HG03469 (cell line): ENCODE measurements at regions not wholly inside any gene's neighbourhood (a gene's known extent, or its start where the extent isn't known, plus 50 kb on each side); places are given as distances from the start of the nearest gene placed in this dataset.
"Not testable (repeated sequence)": the region's sequence is repeated elsewhere in the genome, so short reads cannot be mapped to it uniquely, and the experiment has no call there.

Experiments used
- ATAC-seq: cut with Tn5 transposase; IDR thresholded peaks from one replicate; pipeline ENCODE4 v1.9.1; 2021; ENCODE audit warnings: mild to moderate bottlenecking, moderate library complexity, moderate number of reproducible peaks; ENCODE audit not compliant: unreplicated experiment

- no peak for ATAC-seq
Measured at GRCh38 chr9:33690143-33690933, 105.0 kb upstream of the PRSS3 start.

DNA sequence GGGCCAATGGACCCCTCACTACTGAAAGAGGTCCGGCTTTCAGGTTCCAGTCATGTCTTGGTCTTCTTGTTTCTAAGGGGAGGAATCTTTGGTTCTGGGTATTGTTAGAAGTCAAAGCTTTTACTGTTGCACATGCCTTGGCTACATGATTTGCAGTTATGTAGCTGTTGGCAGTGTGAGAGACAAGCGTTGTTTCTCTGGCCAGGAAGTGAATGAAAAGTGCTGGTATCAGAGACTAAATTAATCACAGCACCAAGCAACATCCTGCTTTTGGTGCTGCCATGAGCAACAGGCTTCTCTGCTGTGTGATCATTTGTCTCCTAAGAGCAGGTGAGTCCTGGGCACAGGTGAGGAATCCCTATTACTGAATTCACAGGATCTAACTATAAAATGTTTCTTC is 100.1 kb upstream of the PRSS3 start:
- no peak for ATAC-seq

DNA sequence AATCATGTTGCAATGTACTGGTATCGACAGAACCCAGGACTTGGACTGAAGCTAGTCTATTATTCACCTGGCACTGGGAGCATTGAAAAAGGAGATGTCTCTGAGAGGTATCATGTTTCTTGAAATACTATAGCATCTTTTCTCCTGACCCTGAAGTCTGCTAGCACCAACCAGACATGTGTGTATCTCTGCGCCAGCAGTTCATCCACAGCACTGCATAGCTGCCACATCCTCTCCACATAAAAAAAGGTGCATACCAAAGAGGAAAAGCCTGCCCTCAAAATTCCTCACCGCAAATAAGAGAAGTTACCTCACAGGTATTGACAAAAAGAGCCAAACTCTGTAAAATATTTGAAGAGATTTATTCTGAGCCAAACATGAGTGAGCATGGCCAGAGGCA is 99.5 kb upstream of the PRSS3 start:
- no peak for ATAC-seq

DNA sequence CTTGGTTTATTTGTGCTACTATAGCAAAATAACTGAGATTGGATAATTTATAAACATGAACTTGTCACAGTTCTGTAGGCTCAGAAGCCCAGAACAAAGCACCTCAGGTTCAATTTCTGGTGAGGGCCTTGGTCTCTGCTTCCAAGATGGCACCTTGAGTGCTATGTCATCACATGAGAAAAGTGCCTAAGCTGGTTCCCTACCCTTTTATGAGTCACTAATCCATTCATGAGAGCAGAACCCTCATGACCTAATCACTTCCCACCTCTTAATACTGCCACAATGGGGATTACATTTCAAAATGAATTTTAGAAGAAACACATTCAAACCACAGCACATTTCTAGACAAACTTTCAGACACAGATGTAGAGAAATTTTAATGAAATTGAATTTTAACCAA is 98.2 kb upstream of the PRSS3 start:
- no peak for ATAC-seq

DNA sequence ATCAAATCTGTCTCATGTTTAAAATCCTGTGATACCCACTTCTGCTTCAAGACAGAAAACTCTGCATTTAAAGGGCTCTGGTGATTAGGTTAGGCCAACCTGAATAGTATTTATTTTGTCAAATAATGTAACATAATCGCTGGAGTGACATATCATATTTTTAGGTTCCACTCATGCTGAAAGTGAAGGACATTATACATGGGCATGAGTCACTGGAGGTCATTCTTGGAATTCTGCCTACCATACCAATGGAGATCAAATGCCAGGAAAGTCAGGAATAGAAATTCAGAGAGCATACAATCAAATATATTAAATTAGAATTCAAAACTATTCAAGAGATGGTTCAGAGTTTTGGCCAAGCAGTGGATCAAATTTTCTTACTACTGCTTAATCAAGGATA is 97.1 kb upstream of the PRSS3 start:
- ATAC-seq = no peak

GRCh38 chr9:33700940-33701339 is 94.4 kb upstream of the PRSS3 start:
- not testable (repeated sequence) for ATAC-seq

DNA sequence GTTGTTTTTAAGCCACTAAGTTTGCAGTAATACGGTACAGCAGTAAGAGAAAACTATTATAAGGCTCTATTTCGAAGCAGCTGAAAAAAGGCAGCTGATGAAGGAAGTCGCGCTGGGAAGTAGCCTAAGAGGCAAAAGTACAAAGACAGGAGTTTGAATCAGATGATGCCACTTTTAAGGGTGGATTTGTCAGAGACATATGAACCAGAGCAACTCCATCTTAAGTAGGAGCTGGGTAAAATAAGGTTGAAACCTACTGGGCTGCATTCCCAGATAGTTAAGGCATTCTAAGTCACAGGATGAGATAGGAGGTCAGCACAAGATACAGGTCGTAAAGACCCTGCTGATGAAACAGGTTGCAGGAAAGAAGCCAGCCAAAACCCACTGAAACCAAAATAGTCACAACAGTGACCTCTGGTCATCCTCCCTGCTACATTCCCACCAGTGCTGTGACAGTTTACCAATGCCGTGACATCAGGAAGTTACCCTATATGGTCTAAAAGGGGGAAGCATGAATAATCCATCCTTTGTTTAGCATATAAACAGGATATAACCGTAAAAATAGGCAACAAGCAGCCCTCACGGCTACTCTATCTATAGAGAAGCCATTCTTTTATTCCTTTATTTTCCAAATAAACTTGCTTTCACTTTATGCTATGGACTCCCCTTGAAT is 91.8 kb upstream of the PRSS3 start:
- no peak for ATAC-seq

- ATAC-seq = not testable (repeated sequence)
Measured at GRCh38 chr9:33705440-33705839, 89.9 kb upstream of the PRSS3 start.

DNA sequence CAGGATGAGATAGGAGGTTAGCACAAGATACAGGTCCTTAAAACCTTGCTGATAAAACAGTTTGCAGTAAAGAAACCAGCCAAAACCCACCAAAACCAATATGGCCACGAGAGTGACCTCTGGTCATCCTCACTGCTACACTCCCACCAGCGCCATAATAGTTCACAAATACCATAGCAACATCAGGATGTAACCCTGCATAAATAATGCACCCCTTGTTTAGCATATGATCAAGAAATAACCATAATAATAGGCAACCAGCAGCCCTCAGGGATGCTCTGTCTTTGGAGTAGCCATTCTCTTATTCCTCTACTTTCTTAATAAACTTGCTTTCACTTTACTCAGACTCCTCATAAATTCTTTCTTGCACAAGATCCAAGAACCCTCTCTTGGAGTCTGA is 86.9 kb upstream of the PRSS3 start:
- no peak for ATAC-seq

DNA sequence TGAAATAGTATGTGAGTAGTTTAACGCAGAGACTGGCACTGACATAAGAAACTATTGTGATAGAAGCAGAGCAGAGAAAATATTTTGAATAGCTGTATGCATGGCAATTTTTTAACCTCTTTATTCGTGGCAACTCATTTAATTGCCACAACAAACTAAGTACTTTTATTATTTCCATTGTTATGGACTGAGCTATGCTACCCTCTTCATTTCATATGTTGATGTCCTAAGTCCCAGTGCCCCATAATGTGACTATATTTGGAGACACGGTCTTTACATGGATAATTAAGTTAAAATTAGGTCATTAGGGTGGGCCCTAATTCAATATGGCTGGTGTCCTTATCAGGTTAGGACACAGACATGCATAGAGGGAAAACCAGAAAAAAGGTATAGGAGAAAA is 86.1 kb upstream of the PRSS3 start:
- no peak for ATAC-seq

- not testable (repeated sequence) for ATAC-seq
Measured at GRCh38 chr9:33711418-33711817, 83.9 kb upstream of the PRSS3 start.

GRCh38 chr9:33714989-33715388 is 80.4 kb upstream of the PRSS3 start:
- no peak for ATAC-seq

- ATAC-seq = no peak
Measured at GRCh38 chr9:33718987-33719386, 76.4 kb upstream of the PRSS3 start.

DNA sequence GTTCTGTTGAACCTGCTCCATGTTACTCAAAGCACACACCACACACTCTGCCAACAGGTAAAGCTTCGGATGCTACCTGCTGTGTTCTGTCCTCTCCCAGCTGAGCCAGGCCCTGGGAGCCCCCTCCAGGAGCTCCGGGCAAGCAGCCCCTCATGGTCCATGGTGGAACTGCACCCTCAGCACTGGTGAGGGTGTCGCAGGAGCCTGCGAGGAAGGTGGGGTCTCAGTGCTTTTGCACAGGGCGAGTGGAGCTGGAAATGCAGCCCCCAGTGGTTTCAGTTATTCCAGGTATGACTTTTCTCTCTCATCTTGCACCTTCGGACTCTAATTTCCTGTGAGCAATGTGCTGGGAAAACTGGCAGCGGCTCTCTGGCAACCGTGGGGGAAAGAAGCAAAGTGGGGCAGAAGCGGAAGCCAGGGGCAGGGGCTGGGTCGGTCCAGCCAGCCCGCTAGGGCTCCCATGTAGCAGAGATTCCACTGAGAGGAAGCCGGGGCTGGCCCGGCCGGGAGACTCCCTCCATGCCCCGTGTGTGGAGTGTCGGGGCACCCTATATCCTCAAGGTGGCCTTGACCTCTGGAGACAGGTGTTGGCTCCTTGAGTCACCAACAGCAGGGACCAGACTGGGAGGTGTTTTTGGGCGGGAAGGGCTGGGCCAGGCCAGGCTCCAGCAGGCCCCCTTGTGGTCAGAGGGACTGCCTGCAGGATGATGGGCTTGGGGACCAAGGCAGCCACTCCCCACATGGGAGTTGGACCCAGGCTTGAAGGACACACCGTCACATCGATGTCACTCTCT is 75.6 kb upstream of the PRSS3 start:
- ATAC-seq = no peak

DNA sequence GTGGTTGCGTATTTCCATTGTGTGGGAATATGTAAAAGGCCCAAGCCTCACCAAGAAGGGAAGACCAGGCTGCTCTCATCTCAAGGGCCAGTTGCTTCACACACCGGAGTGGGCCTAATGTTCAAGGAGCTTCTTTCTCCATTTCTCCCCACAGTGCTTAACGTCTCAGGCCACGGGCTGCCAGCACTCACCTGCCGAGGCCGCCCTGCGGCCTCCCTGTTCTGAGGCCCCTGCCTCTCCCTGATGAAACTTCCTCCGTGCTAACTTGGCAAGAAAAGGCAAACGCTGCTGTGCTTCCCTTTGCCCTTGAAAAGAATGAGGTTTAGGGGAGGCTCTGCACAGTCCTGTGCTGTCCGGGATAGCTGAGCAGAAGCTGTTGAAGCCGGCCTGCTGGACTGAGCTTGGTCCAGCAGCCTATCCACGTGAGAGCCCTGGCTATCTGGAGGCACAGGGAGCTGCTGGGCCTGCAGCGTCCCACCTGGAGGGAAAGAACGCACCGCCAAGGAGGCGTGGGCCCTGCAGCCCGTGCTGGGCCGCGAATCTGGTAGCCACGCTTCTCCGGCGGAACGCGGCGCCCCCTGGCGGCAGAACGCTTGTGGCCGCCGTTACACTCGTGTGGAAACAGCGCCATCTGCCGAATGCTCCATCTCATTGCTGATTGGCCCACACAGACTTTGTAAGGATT is 73.5 kb upstream of the PRSS3 start:
- peak; percentile 44 for ATAC-seq

DNA sequence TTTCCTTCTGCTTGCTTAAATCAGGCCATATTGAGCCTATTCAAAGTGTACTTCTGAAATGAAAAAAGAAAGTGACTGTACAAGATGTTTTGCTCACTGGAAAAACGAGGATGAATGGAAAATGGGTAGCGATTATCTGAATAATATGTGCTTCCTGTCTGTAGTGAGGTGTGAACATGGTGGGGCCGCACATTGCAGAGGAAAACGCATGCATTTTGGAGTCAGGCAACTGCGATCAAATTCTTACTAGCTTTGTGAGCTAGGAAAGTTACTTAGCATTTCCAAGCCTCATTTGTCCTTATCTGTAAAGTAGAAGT is 73.0 kb upstream of the PRSS3 start:
- ATAC-seq = no peak

DNA sequence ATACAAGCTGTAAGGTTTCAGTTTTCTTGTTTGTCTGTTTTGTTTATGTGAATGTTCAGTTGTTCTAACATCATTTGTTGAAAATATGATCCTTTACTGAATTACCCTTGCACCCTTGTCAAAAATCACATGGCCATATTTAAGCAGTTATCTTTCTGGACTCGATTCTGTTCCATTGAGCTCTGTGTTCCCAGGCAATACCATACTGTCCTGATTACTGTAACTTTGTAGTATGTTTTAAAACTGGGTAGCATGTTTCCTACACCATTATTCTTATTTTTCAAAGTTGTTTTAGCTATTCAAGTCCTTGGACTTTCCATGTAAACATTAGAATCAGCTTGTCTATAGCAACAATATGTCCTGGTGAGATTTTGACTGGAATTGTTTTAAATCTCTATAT is 66.7 kb upstream of the PRSS3 start:
- no peak for ATAC-seq

- ATAC-seq = no peak
Measured at GRCh38 chr9:33731142-33731541, 64.2 kb upstream of the PRSS3 start.

GRCh38 chr9:33731625-33732024 is 63.7 kb upstream of the PRSS3 start:
- no peak for ATAC-seq

DNA sequence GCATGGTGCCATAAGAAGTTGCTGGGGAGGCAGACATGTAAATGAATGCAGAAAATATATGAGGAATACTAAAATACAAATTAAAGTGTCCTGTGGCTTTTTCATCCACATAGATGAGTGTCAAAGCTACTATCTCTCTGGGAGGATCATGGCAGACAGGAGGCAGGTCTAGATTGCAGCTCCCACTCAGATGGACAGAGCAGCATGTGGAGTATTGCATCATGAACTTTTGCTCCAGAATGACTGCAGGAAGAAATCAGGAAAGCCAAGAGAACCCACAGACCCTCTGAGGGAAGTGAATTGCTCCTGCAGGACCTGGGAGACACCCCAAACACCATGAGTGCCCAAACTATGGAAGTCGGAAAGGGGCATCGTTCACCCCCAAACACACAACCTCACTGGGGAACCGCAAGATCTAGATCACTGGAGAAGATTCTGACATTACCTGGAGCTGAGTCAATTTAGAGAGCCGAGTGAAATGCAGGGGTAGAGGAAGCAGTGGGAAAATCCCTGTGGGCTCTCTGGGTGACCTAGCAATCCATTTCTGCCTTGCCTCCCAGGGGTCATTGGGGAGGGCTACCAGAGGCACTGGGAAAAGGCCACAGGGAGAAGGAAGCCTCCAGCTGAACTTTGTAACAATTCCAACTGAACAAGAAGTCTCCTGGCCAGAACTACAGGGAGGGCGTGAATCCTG is 61.0 kb upstream of the PRSS3 start:
- not testable (repeated sequence) for ATAC-seq
